GM18858 (cell line): ENCODE measurements at regions not wholly inside any gene's neighbourhood (a gene's known extent, or its start where the extent isn't known, plus 50 kb on each side); places are given as distances from the start of the nearest gene placed in this dataset.

ENCODE experiments used
- ATAC-seq: cut with Tn5 transposase; IDR thresholded peaks from one replicate; pipeline ENCODE4 v1.9.1; 2021; ENCODE audit not compliant: unreplicated experiment

DNA sequence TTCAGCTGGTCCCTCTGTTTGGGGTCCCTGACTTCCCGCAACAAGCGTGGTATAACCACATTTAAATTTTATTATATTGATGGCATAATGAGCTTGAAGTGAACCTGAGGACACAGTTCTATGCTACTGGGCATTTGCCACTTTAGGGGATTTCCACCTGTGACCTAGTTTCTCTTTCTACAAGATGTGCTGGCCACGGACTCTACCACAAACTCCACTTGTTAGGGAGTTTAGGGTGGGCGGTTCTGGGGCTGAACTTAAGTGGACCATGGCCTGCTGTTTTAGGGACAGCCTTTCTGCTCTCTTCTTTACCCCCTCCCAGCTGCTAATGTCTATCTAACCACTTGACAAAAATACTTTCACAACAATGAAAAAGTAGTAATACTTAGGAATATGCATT, 1199.1 kb downstream of the SI start:
- ATAC-seq: no peak

GRCh38 chr3:163878396-163878795, 1199.9 kb downstream of the SI start:
- ATAC-seq: no peak

- ATAC-seq: no peak
Observed at GRCh38 chr3:163877805-163878204, 1200.5 kb downstream of the SI start.

DNA sequence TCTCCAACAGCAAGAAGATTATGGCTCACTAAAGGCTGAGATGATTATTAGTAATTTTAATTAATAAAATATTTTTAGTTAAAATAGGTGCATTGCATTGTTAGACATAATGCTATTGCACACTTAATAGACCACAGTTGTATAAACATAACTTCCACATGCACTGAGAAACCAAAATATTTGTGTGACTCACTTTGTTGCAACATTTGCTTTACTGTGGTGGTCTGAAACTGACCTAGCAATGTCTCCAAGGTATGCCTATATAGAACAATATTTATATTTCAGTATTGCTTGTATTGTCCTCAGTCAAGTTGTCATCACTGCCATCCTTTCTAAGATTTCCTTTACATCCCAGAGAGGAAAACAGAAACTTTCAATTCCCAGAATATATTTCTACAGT, 1215.2 kb downstream of the SI start:
- no peak for ATAC-seq

GRCh38 chr3:163852233-163852632, 1226.1 kb downstream of the SI start:
- ATAC-seq: no peak

DNA sequence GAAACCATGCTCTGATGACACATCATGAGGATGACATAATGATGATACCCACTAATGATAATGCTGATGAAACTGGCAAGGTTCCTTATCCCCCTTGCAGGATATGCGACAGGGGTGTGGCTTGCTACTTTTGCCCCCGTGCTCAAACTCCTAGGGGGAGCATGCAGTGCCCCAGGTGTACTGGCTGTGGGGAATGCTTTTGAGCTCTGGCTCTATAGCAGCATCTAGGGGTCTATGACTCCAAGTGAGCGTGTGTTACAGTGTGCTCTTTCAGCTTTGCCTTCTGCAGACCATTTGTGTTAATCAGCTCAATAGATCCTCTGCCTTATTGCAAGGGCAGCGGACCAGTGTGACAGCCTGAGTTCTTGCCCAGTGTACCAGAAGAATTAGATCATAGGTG, 1239.5 kb downstream of the SI start:
- no peak for ATAC-seq

DNA sequence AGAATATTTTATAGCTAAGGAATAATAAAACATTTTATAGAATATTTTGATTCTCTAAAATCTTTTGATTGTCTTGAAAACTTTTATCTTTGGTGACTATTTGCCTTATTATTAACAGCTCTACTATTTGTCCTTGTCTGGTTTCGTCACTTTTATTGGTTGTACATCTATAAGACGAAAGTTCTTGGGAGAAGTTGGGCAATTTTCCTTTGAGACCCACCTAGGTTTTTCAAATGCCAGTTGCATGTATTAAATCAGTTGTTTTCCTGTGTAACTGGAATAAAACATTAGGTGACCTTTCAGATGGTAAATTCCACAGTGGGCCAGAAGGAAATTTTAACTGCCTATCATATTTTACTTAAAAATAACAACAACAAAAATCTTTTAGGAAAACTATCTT, 1245.7 kb downstream of the SI start:
- ATAC-seq: no peak

DNA sequence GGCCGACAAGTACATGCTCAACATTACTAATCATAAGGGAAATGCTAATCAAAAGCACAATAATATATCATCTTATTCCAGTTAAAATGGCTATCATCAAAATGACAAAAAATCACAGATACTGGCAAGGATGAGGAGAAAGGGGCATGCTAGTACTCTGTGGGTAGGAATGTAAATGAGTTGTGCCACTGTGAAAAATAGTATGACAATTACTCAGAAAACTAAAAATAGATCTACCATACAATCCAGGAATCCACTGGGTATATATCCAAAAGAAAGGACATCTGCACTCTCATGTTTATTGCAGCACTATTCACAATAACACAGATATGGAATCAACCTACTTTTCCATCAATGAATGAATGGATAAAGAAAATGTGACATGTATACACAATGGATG, 1256.5 kb downstream of the SI start:
- ATAC-seq: no peak

GRCh38 chr3:163817015-163817414, 1261.3 kb downstream of the SI start:
- no peak for ATAC-seq

GRCh38 chr3:163813935-163814334, 1264.4 kb downstream of the SI start:
- ATAC-seq: no peak

DNA sequence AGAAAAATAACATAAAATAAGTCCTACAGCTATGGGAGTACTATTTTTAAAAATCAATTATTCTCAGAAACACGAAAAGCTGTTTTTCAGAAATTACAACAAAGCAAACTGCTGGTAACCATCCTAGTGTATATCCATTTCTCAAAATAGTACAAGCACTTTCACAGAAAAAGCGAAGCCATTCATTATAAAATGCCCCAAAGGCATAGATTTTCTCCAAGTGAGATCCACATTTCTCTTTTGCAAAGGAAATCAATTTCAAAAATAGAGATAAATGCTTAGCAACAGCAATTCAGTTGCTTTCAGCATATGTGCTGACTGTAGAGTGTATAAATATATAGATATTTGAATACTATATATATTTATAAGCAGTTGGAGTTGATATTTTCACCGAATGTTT, 1266.3 kb downstream of the SI start:
- ATAC-seq: no peak

- peak; percentile 87 for ATAC-seq
Observed at GRCh38 chr3:163809540-163809993, 1268.7 kb downstream of the SI start.

DNA sequence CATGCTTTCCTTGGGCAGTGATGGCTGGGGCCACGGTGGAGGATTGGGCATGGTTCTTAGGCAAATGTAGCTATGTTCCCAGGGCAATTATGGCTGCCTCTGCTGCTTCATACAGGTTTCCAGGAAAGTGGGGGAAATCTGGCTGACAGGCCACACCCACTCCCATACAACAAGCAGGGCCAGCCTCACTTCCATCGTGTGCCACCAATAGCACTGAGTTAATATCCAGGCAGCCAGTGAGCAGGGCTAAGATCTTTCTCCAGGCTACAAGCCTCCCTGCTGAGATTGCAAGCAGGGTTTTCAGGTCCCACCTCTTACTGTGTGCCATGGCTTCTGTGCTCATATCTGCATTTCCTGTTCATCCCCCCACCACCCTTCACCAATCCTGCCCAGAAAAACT, 1291.9 kb downstream of the SI start:
- ATAC-seq: no peak

DNA sequence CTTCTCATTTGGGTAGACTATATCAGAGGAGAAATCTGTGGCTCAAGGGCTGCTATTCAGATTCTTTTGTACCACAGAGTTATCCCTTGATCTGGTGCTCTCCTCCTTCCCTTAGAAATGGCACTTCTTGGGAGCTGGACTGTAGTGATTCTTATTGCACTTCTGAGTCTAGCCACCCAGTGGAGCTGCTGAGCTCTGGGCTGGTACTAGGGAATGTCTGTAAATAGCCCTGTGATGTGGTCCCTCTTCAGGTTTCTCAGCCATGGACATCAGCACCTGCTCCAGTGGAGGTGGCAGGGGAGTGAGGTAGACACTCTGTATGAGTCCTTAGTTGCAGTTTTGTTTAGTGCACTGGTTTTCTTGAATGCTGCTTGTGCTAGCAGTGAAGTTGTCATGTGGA, 1292.6 kb downstream of the SI start:
- ATAC-seq: no peak

- no peak for ATAC-seq
Observed at GRCh38 chr3:163779396-163780344, 1298.6 kb downstream of the SI start.

- no peak for ATAC-seq
Observed at GRCh38 chr3:163776743-163777142, 1301.6 kb downstream of the SI start.

DNA sequence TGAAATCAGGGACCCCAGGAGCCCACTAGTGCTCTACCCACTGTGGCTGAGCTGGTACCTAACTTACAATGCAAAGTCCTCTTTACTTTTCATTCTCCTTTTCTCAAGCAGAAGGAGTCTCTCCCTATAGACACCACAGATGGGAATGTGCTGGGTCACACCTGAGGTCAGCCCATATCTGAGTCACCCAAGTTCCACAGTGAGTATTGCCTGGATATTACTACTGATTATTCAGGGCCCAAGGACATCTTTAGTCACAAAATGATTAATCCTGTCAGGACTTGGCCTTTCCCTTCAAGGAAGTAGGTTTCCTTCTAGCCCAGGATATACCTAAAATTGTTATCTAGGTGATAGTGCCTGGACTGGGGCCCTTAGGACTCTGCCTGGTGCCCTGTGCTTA, 1305.2 kb downstream of the SI start:
- ATAC-seq: no peak

- ATAC-seq: peak; percentile 73
Observed at GRCh38 chr3:163768048-163768447, 1310.2 kb downstream of the SI start.

GRCh38 chr3:163766112-163766511, 1312.2 kb downstream of the SI start:
- no peak for ATAC-seq

DNA sequence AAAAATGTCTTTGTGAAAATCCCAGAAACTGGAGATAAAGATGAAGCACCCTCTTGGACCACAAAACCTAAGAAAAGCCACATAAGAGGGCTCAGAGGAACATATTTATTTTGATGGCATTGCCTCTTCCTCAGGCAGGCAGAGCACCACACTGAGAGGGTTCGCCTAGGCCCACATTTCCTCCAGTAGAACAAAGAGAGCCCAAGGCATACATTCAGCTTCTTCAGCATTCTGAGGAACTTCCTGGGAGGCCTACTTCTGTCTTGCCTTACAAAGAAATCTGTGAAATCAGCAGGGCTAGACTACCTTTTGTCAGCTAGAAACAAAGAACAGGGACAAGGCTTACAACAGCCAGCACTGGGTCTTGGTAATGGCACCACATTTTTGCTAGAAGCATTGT, 1325.3 kb downstream of the SI start:
- ATAC-seq: no peak

DNA sequence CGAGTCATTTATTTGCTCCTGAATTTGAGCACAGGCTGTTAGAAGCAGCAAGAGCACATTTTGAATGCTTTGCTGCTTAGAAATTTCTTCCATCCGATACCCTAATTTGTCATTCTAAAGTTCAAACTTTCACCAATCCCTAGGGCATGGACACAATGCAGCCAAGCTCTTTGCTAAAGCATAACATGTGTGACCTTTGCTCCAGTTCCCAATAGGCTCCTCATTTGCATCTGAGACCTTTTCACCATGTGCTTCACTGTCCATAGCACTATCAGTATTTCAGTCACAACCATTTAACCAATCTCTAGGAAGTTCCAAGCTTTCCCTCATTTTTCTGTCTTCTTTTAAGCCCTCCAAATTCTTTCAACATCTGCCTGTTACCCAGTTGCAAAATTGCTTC, 1333.1 kb downstream of the SI start:
- no peak for ATAC-seq

DNA sequence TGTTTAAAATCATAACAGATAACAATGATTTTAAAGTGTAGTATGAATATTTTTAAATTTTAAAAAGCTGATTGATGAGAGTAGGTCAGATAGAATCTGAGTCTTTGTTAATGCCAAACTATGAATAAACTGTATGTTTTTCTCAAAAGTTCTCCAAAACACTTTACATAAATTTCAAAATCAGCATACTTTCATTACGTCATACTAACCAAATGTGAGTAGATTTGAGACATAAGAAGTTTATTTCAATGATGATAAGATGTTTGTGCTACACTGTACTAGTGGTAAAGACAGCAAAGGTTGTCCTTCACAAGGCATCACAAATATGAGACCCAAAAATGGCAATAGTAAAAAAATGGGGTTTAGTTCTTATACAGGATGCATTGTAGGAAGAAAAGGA, 1342.9 kb downstream of the SI start:
- ATAC-seq: no peak

DNA sequence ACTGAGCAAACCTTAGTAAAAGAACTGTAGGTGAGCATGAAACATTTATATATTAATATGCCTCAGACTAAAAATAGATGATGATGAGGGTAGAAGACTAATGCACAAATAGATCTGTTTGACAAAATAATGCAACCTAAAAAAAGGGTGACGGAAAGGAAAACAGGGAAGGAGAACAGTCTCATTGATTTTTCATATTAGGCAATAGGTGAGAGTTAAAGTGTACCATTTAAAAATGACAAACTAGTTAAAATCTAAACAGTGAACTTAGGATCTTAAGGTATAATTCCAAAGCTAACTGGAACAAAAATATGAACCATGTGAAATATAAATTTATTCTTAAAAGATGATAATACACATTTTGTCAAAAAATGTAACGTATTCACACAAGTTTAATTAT, 1347.6 kb downstream of the SI start:
- ATAC-seq: no peak
